H1 (cell line): ENCODE measurements at regions not wholly inside any gene's neighbourhood (a gene's known extent, or its start where the extent isn't known, plus 50 kb on each side); places are given as distances from the start of the nearest gene placed in this dataset.

ENCODE experiments used
- NANOG ChIP-seq: IDR thresholded peaks from 2 replicates; pipeline ENCODE4 v1.6.1; 2011; ENCODE audit warnings: low read length, low read depth, mild to moderate bottlenecking, inconsistent platforms; ENCODE audit not compliant: insufficient read depth, poor library complexity, severe bottlenecking
- RNF2 ChIP-seq: fragments of 200-900, 300-1000 bp; sonication (generic); IDR thresholded peaks from 2 replicates; pipeline ENCODE4 v1.7.1; 2016; ENCODE audit warnings: borderline replicate concordance, low read depth, mild to moderate bottlenecking, antibody characterized with exemption, low read length; ENCODE audit not compliant: poor library complexity, severe bottlenecking; ENCODE audit errors: missing control alignments
- TEAD4 ChIP-seq: IDR thresholded peaks from 2 replicates; pipeline ENCODE4 v1.6.1; 2012; ENCODE audit warnings: low read depth, low read length, inconsistent platforms, mixed read lengths

- no peak for TF ChIP-seq NANOG
- TF ChIP-seq RNF2: no peak
- TF ChIP-seq TEAD4: no peak
Measured at GRCh38 chr2:82656420-82656819, 1802.7 kb downstream of the SUCLG1 start (continued).
